AG09319 (cell line): ENCODE measurements at regions not wholly inside any gene's neighbourhood (a gene's known extent, or its start where the extent isn't known, plus 50 kb on each side); places are given as distances from the start of the nearest gene placed in this dataset.

Experiments used
- DNase-seq: peaks from one replicate; pipeline ENCODE4 v3.0.0-alpha.2; 2010; ENCODE audit warnings: low read depth; ENCODE audit errors: extremely low read depth
- CTCF ChIP-seq: IDR thresholded peaks from 2 replicates; pipeline ENCODE4 v1.5.1; 2011; ENCODE audit warnings: low read depth, mild to moderate bottlenecking, inconsistent platforms, low read length, moderate library complexity

- TF ChIP-seq CTCF = no peak
- no peak for DNase-seq
Measured at GRCh38 chr5:19297934-19298333, 690.1 kb downstream of the CDH18 start.

- no peak for DNase-seq
- no peak for TF ChIP-seq CTCF
Measured at GRCh38 chr5:19301271-19301670, 686.7 kb downstream of the CDH18 start.

- no peak for TF ChIP-seq CTCF
Measured at GRCh38 chr5:19314840-19315239, 673.2 kb downstream of the CDH18 start.

GRCh38 chr5:19319252-19319651, 668.7 kb downstream of the CDH18 start:
- TF ChIP-seq CTCF = no peak
- no peak for DNase-seq

More at GRCh38 chr5:19314840-19315239, 673.2 kb downstream of the CDH18 start:
- DNase-seq = no peak

GRCh38 chr5:19322716-19323485, 665.1 kb downstream of the CDH18 start:
- no peak for TF ChIP-seq CTCF
- no peak for DNase-seq

- no peak for TF ChIP-seq CTCF
Measured at GRCh38 chr5:19334278-19334677, 653.7 kb downstream of the CDH18 start.

GRCh38 chr5:19342942-19343341, 645.1 kb downstream of the CDH18 start:
- no peak for TF ChIP-seq CTCF
- no peak for DNase-seq

More at GRCh38 chr5:19334278-19334677, 653.7 kb downstream of the CDH18 start:
- no peak for DNase-seq
